HUDEP-2 (cell line): ENCODE measurements at regions not wholly inside any gene's neighbourhood (a gene's known extent, or its start where the extent isn't known, plus 50 kb on each side); places are given as distances from the start of the nearest gene placed in this dataset.

Experiments
- DNase-seq, 76 experiments: peaks; one replicate each; lab custom pipeline; 2025; ENCODE audit not compliant: unreplicated experiment in 76 of 76; lab: John Stamatoyannopoulos, UW

- DNase-seq: no peak
Observed at GRCh38 chr20:21033817-21034216, 72.3 kb downstream of the LINC00237 start.

DNA sequence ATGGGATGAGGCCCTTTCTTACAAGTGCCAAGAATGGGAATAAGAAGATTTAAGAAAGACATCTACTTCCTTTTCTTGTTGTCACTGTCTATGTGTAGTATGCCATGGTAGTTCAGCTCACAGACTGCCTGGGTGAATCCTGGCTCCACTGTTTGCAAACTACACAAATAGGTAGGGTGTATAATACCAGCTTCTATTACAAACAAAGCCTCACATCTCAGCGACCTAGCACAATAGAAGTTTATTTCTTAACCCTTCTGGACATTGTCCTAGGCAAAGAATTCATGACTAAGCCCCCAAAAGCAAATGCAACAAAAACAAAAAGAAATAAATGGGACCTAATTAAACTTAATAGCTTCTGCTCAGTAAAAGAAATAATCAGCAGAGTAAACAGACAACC is 74.5 kb downstream of the LINC00237 start:
- DNase-seq: no peak

DNA sequence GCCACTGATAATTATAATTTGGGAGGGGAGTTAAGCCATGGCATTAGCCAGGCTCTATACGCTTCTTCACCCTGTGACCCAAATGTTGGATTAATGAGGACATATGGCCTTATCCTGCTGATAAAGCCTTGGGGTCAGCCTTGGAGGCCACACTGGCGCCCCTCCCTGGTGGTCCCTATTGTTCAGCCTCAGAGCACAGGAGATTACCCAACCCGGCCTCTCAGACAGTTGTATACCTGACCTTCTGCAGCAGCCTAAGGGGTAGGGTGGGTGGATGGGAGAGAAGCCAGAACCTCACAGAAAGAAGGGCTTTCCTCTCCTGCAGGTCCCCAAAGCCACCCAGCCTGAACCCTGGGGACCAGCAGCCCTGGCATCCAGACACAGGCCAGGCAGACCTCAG is 76.8 kb downstream of the LINC00237 start:
- DNase-seq: no peak

DNA sequence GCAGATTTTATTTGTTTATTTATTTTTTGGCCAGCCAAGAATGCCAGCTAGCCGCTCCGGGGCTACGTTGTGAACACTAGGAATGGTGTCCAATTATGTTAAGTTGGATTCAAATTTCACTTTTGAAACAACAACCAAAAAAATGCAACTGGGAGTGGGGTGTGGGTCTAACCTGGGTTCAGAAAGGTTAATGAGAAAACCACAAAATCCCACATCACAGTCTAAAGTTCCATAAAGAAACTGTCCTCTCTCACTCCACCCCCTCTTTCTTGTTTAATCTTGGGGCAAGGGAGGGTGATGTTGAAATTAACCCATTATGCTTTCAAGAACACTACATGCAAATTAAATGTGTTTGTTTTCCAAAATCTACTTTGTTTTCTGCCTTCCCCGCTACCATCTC is 77.2 kb downstream of the LINC00237 start:
- no peak for DNase-seq

- no peak for DNase-seq
Observed at GRCh38 chr20:21028436-21028835, 77.7 kb downstream of the LINC00237 start.

GRCh38 chr20:21027569-21027968 is 78.6 kb downstream of the LINC00237 start:
- DNase-seq: peak in 4 of 76 experiments; percentile 0 to 43 (median 2)

GRCh38 chr20:21026951-21027350 is 79.2 kb downstream of the LINC00237 start:
- no peak for DNase-seq

DNA sequence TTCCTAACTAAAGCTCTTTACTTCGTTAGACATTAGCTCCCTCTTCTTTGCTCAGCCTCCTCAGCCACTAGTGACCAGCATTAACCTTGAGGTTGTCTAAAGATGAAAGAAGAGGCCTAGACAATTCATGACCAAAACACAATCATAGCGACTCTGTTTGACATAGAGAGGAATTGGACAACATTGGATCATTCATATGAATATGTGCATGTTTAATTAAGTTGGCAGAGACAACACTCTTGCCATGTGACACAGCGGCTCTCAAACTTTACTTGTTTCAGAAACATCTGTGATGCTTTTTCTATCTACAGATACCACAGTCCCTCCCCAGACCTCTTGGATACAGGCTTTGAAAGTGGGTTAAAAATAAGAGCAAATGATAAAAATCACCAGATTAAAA is 81.7 kb downstream of the LINC00237 start:
- no peak for DNase-seq

DNA sequence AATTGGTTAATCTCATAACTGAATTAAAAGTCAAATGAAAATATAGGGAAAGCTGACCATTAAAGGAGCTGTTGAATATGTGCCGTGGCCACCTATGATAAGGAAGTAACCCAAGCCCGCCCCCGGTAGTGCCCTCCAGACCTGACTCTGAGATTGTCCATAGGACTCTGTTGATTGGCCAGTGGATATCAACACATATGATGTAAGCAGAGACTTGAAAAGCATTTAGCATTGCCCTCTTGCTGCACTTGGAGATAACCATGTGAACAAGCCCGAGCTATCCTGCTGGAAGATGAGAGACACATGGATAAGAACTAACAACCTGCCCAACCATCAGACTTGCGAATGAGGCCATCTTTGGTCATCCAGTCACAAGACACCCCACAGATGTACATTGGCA is 83.2 kb downstream of the LINC00237 start:
- peak in 3 of 76 experiments; percentile 2 to 24 (median 11) for DNase-seq

DNA sequence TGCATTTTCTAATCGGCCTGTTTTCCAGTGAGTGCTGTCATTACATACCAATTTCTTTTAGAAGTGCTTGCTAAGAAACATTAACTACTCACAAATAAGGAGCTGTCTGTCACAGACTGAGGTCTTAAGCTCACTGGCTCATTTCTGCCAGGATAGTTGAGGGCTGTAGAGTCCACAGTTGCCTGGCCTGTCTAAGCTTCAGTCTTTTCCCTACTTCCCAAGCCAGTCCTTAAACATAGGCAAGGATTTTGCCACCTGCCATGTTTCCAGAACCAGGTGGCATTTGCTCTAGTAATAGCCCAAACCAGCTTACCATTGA is 84.7 kb downstream of the LINC00237 start:
- DNase-seq: no peak

DNA sequence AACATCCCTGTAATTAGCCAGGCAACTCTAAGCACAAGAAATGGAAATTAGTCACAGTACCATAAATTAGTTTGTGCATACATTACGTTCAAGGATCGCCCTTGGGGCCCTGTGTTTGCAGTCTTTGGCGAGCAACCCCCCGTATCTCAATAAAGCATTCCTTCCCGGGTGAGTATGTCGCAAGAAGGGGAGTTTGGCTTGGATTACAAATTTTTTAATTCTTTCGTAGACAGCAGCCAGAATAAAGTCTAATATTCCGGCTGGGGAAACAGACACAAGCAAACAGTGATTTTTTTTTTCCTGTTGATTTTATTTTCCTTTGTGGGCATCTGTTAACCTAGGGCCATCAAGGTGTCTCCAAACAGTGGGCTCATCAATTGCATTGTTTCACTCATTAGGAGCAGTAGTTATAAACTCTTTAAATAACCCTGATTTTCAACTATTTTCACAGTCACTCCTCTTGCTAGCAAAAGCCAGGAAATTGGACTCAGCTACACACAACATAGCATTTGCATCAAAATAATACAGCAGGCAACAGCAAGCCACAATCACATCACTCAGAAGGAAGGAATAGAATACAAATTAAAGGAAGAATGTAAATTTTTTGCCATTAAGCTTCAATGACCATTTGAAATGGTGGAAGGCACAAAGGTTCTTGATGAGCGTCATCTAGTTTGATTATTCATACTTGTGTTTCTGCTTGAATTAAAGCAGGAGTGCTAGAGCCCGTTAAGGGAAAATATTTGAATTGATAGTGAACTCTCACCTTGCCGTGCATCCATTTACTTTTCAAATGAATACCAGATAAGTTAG is 85.3 kb downstream of the LINC00237 start:
- DNase-seq: no peak

- no peak for DNase-seq
Observed at GRCh38 chr20:21019814-21020658, 86.1 kb downstream of the LINC00237 start.

DNA sequence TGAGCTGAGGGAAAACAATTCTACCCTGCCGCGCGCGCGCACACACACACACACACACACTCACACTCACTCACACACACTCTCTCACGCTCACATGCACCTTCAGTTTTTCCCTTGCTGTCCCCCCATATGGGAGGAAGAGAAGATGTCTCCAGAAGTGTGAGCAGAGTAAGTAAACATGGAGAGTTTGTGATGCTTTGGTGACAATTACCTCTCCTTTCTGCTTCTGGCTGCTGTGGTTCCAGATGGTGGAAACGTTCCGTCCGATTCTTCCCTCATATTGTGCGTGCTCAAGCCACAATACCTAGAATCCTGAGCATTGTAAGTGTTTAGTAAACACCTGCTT is 86.7 kb downstream of the LINC00237 start:
- DNase-seq: no peak

DNA sequence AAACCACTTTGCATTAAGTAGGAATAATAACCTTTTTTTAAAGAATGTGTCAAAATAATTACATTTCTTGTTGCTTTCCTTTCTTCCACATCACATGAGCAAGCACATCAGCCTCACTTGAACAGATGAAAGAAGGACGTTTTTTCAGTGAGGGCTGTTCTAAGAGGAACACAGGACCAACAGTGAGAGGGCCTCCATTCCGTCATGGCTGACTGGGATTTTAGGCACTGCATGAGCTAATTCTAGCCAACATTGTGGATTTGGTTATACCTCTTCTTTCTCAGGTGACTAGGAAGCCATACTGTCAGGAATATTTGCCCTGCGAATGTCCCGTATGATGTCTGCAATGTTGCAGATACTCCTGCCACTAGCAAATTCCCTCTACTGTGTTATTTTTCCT is 87.6 kb downstream of the LINC00237 start:
- DNase-seq: no peak

GRCh38 chr20:21017528-21018085 is 88.6 kb downstream of the LINC00237 start:
- DNase-seq: no peak

GRCh38 chr20:21016751-21017150 is 89.4 kb downstream of the LINC00237 start:
- DNase-seq: no peak

GRCh38 chr20:21014528-21014927 is 91.6 kb downstream of the LINC00237 start:
- DNase-seq: no peak

- DNase-seq: no peak
Observed at GRCh38 chr20:21008951-21009350, 97.2 kb downstream of the LINC00237 start.

DNA sequence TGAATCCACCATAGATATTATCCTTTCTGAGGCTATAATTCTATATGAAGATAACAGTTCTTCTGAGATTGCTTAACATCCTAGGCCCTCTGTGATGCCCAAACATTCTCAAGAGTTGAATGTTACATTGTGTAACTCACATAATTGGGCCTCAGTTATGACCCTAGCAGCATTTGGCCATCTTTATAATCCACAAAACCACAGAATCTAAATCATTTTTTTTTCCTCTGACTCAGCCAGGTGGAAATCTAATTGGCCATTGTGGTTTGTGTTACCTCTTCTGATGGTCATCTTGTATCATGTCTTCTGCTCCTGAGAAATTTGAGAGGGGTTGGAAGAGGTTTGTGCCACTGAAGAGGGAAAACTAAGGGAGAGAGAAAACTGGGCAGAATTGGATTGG is 99.5 kb downstream of the LINC00237 start:
- no peak for DNase-seq

- no peak for DNase-seq
Observed at GRCh38 chr20:21004386-21005076, 101.6 kb downstream of the LINC00237 start.

DNA sequence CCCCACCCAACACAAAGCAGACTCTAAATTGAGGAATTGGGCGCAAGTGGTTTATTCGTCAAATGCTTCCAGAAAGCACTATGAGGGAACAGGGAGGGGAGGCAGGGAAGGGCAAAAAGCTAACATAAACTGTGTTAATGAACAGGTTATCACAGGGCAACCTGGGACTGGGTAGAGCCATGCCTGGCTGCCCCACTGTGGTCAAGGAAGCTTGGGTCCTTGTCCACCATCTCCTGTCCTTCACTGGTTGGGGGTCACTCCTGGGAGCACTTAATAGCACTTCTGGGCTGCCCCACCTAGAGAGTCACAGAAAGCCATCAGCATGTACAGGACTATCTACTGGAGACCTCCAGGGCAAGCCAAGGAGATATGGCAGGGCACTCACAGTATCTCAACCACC is 102.3 kb downstream of the LINC00237 start:
- no peak for DNase-seq
